IMR-90 (cell line): ENCODE measurements at regions not wholly inside any gene's neighbourhood (a gene's known extent, or its start where the extent isn't known, plus 50 kb on each side); places are given as distances from the start of the nearest gene placed in this dataset.

Experiments used
- ATAC-seq: fragments of 200-7000 bp; cut with Tn5 transposase; 2 replicates; pipeline ENCODE4 v1.9.1; 2020; ENCODE audit warnings: low read depth, mild to moderate bottlenecking, moderate library complexity
- BruUV-seq: library from RNA; stranded (reverse); fragments of 400-500 nt; replicated peaks from 2 replicates; lab custom pipeline; 2021; lab: Mats Ljungman, UMichigan
- CTCF ChIA-PET: fragments of 300-600 bp; formaldehyde crosslinking; extraction: SDS; loops from one replicate; lab custom pipeline; 2021; ENCODE audit warnings: antibody characterized with exemption; lab: Yijun Ruan, JAX
- POLR2A ChIA-PET: fragments of 300-600 bp; sonication (Branson Sonifier 250); formaldehyde crosslinking; loops from one replicate; lab custom pipeline; 2022; ENCODE audit warnings: antibody characterized with exemption; ENCODE audit not compliant: unreplicated experiment; lab: Charles Lee
- DNase-seq: peaks from one replicate; pipeline ENCODE4 v3.0.0; 2013
- H2AFZ ChIP-seq: replicated peaks from 2 replicates; pipeline ENCODE3; 2013; ENCODE audit warnings: low read length, mild to moderate bottlenecking; ENCODE audit not compliant: poor library complexity
- H2AK5ac ChIP-seq: 2 replicates; pipeline ENCODE4 v1.6.1; 2013; ENCODE audit warnings: low read depth, low read length, inconsistent platforms
- H2AK9ac ChIP-seq: replicated peaks from 2 replicates; pipeline ENCODE3; 2013; ENCODE audit warnings: mild to moderate bottlenecking, low read depth, low read length, moderate library complexity; ENCODE audit not compliant: poor library complexity
- H2BK120ac ChIP-seq: 2 replicates; pipeline ENCODE4 v1.6.1; 2013; ENCODE audit warnings: low read depth, low read length, inconsistent platforms
- H2BK15ac ChIP-seq: 3 replicates; pipeline ENCODE4 v1.6.1; 2013; ENCODE audit warnings: low read depth, low read length, inconsistent platforms
- H2BK20ac ChIP-seq: 2 replicates; pipeline ENCODE4 v1.6.1; 2013; ENCODE audit warnings: low read depth, mild to moderate bottlenecking, inconsistent platforms, low read length, moderate library complexity
- H2BK5ac ChIP-seq: 2 replicates; pipeline ENCODE4 v1.6.1; 2013; ENCODE audit warnings: mild to moderate bottlenecking, low read depth, low read length, inconsistent platforms; ENCODE audit not compliant: poor library complexity, severe bottlenecking
- H3K14ac ChIP-seq: replicated peaks from 2 replicates; pipeline ENCODE4 v1.6.1; 2013; ENCODE audit warnings: low read depth, low read length, inconsistent platforms
- H3K18ac ChIP-seq: 2 replicates; pipeline ENCODE4 v1.6.1; 2013; ENCODE audit warnings: low read depth, low read length, control low read depth
- H3K23ac ChIP-seq: 2 replicates; pipeline ENCODE4 v1.6.1; 2013; ENCODE audit warnings: low read depth, low read length, inconsistent platforms
- H3K27ac ChIP-seq: 2 replicates; pipeline ENCODE4 v1.5.1; 2013; ENCODE audit warnings: mild to moderate bottlenecking, control low read depth, low read length; ENCODE audit not compliant: insufficient read depth
- H3K27me3 ChIP-seq: 2 replicates; pipeline ENCODE4 v1.6.1; 2013; ENCODE audit warnings: low read length; ENCODE audit not compliant: control insufficient read depth, insufficient read depth
- H3K36me3 ChIP-seq: 2 replicates; pipeline ENCODE4 v1.6.1; 2013; ENCODE audit warnings: low read length, mixed read lengths; ENCODE audit not compliant: control insufficient read depth, insufficient read depth
- H3K4ac ChIP-seq: 2 replicates; pipeline ENCODE4 v1.6.1; 2013; ENCODE audit warnings: low read depth, low read length, inconsistent platforms
- H3K4me1 ChIP-seq: 2 replicates; pipeline ENCODE4 v1.6.1; 2013; ENCODE audit warnings: low read length, mixed read lengths; ENCODE audit not compliant: control insufficient read depth, insufficient read depth
- H3K4me2 ChIP-seq: 2 replicates; pipeline ENCODE4 v1.6.1; 2013; ENCODE audit warnings: low read depth, mild to moderate bottlenecking, control low read depth, low read length, moderate library complexity
- H3K4me3 ChIP-seq: 2 replicates; pipeline ENCODE4 v1.5.1; 2013; ENCODE audit warnings: low read depth, mild to moderate bottlenecking, control low read depth, low read length, moderate library complexity; ENCODE audit not compliant: insufficient read depth
- H3K56ac ChIP-seq: 2 replicates; pipeline ENCODE4 v1.6.1; 2013; ENCODE audit warnings: low read length, inconsistent platforms; ENCODE audit not compliant: insufficient read depth; ENCODE audit errors: extremely low read depth
- H3K79me1 ChIP-seq, 2 experiments: 2 replicates each; pipeline ENCODE4 v1.6.1; 2013; ENCODE audit warnings: low read length in 2 of 2, inconsistent platforms in 1 of 2, low read depth in 1 of 2
- H3K9ac ChIP-seq: 2 replicates; pipeline ENCODE4 v1.6.1; 2013; ENCODE audit warnings: low read depth, low read length, control low read depth
- H3K9me1 ChIP-seq: 2 replicates; pipeline ENCODE4 v1.6.1; 2013; ENCODE audit warnings: low read length, inconsistent platforms; ENCODE audit not compliant: insufficient read depth
- H3K9me3 ChIP-seq: 2 replicates; pipeline ENCODE4 v1.6.1; 2013; ENCODE audit warnings: low read length; ENCODE audit not compliant: control insufficient read depth, insufficient read depth
- H4K20me1 ChIP-seq: 2 replicates; pipeline ENCODE4 v1.6.1; 2013; ENCODE audit warnings: low read length, inconsistent platforms; ENCODE audit not compliant: insufficient read depth
- H4K5ac ChIP-seq: 2 replicates; pipeline ENCODE4 v1.6.1; 2013; ENCODE audit warnings: mild to moderate bottlenecking, low read depth, low read length, control low read depth
- H4K8ac ChIP-seq, 2 experiments: 2 replicates each; pipeline ENCODE4 v1.6.1; 2013; ENCODE audit warnings: low read depth in 2 of 2, low read length in 2 of 2, control low read depth in 1 of 2, inconsistent platforms in 1 of 2
- H4K91ac ChIP-seq: 2 replicates; pipeline ENCODE4 v1.6.1; 2013; ENCODE audit warnings: low read depth, low read length, inconsistent platforms; ENCODE audit not compliant: insufficient read depth
- CEBPB ChIP-seq: IDR thresholded peaks from 2 replicates; pipeline ENCODE4 v1.6.1; 2012; ENCODE audit warnings: low read depth, low read length, improper control_type of control experiment
- CTCF ChIP-seq: conservative IDR thresholded peaks from 2 replicates; pipeline ENCODE4 v1.5.1; 2012; ENCODE audit warnings: mild to moderate bottlenecking, low read depth, low read length, improper control_type of control experiment
- ELK1 ChIP-seq: fragments of 150-350 bp; IDR thresholded peaks from 2 replicates; pipeline ENCODE4 v1.6.1; 2016; ENCODE audit warnings: low read depth, mild to moderate bottlenecking, low read length, moderate library complexity, borderline replicate concordance
- FOS ChIP-seq: fragments of 150-350 bp; IDR thresholded peaks from 2 replicates; pipeline ENCODE4 v1.6.1; 2016; ENCODE audit warnings: low read depth, low read length
- MAFK ChIP-seq: IDR thresholded peaks from 2 replicates; pipeline ENCODE4 v1.6.1; 2012; ENCODE audit warnings: low read depth, low read length, improper control_type of control experiment
- NFE2L2 ChIP-seq: fragments of 150-350 bp; IDR thresholded peaks from 2 replicates; pipeline ENCODE4 v1.6.1; 2016; ENCODE audit warnings: low read depth, mild to moderate bottlenecking, low read length
- POLR2A ChIP-seq: IDR thresholded peaks from 2 replicates; pipeline ENCODE4 v1.6.1; 2012; ENCODE audit warnings: mild to moderate bottlenecking, low read depth, low read length
- SMC3 ChIP-seq: fragments of 150-350 bp; IDR thresholded peaks from 2 replicates; pipeline ENCODE4 v1.6.1; 2016; ENCODE audit warnings: low read depth, mild to moderate bottlenecking, antibody characterized with exemption, low read length, moderate library complexity
- WGBS, 2 experiments: methylation state at CpG; one replicate each; pipeline versions ENCODE4 v1.1.5 to v1.1.7; 2013; ENCODE audit warnings: missing lambda C conversion rate in 2 of 2; ENCODE audit not compliant: insufficient read length in 1 of 2; ENCODE audit errors: extremely low coverage in 2 of 2; 5-methylcytosine and 5-hydroxymethylcytosine counted together
- dilution Hi-C: fragments of 300-500 bp; cut with HindIII; formaldehyde crosslinking; loops from one replicate; pipeline ENCODE4 v1.14.3; 2018; ENCODE audit warnings: low sequenced_read_pairs; ENCODE audit not compliant: unreplicated experiment
- in situ Hi-C: fragments of 300-500 bp; cut with MboI; formaldehyde crosslinking; loops from 3 replicates; pipeline ENCODE4 v1.14.3; 2019; ENCODE audit warnings: low sequenced_read_pairs, inconsistent platforms, mixed read lengths
- intact Hi-C: fragments of 100-400 bp; cut with micrococcal nuclease; formaldehyde crosslinking; loops from 2 replicates; pipeline ENCODE4 v1.10.0; 2022

GRCh38 chr7:125112850-125113249 lies 183.2 kb upstream of the POT1 start:
- 0 out of 2 replicates have a peak, but pooled peaks have one; percentile 22 for TF ChIP-seq CEBPB
- no peak for TF ChIP-seq MAFK
- no peak for TF ChIP-seq CTCF
- no peak for TF ChIP-seq SMC3
- TF ChIP-seq FOS = no peak
- TF ChIP-seq ELK1 = no peak
- no peak for TF ChIP-seq NFE2L2
- TF ChIP-seq POLR2A = no peak
- POLR2A ChIA-PET = no interaction called here
- no peak overlapping the region for H4K5ac ChIP-seq

More at GRCh38 chr7:125112850-125113249, 183.2 kb upstream of the POT1 start:
- dilution Hi-C loops = no loop called here
- Histone ChIP-seq H3K4ac (no peak overlapping the region), H3K4me1 (no peaks in the 10 kb centered on the region), H3K27ac (no peak overlapping the region), H3K56ac (no peak overlapping the region), H3K23ac (no peak overlapping the region), H3K27me3 (no peaks in the 10 kb centered on the region), H3K79me1 (no peaks in the 10 kb centered on the region), H3K36me3 (no peaks in the 10 kb centered on the region), H4K91ac (no peak overlapping the region), H3K4me3 (no peak overlapping the region), H3K18ac (no peak overlapping the region), H4K8ac (no peak overlapping the region), H2BK15ac (no peak overlapping the region), H3K14ac (no peak overlapping the region), H2AK9ac (no peak overlapping the region), H2AK5ac (no peak overlapping the region), H3K4me2 (no peak overlapping the region), H2AFZ (no peak overlapping the region), H2BK20ac (no peak overlapping the region), H3K9me1 (no peaks in the 10 kb centered on the region), H3K9me3 (peaks cover 3% of the 10 kb centered on the region; the same call in 1 of the 2 replicates), H2BK5ac (no peak overlapping the region), H4K20me1 (no peaks in the 10 kb centered on the region), H2BK120ac (no peak overlapping the region), H3K9ac (no peak overlapping the region)
- intact Hi-C loops = no loop called here
- DNase-seq (peak; percentile 2), ATAC-seq (peak; percentile 54)
- WGBS, 2 experiments = no CpG with 5 or more reads among the region's 2 CpGs
- CTCF ChIA-PET = no interaction called here
- no TSS peak for BruUV-seq
- in situ Hi-C loops = no loop called here
